HCT116 (cell line): ENCODE measurements at regions not wholly inside any gene's neighbourhood (a gene's known extent, or its start where the extent isn't known, plus 50 kb on each side); places are given as distances from the start of the nearest gene placed in this dataset.

ENCODE experiments used
- CEBPB ChIP-seq: IDR thresholded peaks from 2 replicates; pipeline ENCODE4 v1.6.1; 2012; ENCODE audit warnings: low read depth
- CTCF ChIP-seq, 3 experiments: fragments of 200-600 bp in 1 of 3; sonication (generic) in 1 of 3; IDR thresholded peaks in 2 of 3; conservative IDR thresholded peaks in 1 of 3; 2 replicates each; pipeline ENCODE4 v1.5.1; 2012 to 2017; ENCODE audit warnings: low read depth in 2 of 3, low read length in 2 of 3, antibody characterized with exemption in 1 of 3, borderline replicate concordance in 1 of 3, control low read depth in 1 of 3, mild to moderate bottlenecking in 1 of 3, mixed read lengths in 1 of 3, mixed run types in 1 of 3, moderate library complexity in 1 of 3; ENCODE audit not compliant: insufficient read depth in 1 of 3
- JUND ChIP-seq: IDR thresholded peaks from 2 replicates; pipeline ENCODE4 v1.6.1; 2012
- POLR2A ChIP-seq: IDR thresholded peaks from 2 replicates; pipeline ENCODE4 v1.7.0; 2011; ENCODE audit warnings: borderline replicate concordance; ENCODE audit not compliant: insufficient read depth, insufficient read length; ENCODE audit errors: extremely low read depth
- POLR2AphosphoS5 ChIP-seq: IDR thresholded peaks from 2 replicates; pipeline ENCODE4 v1.6.1; 2011; ENCODE audit warnings: mild to moderate bottlenecking, low read depth, low read length, moderate library complexity
- RAD21 ChIP-seq: IDR thresholded peaks from 2 replicates; pipeline ENCODE4 v1.6.1; 2012; ENCODE audit warnings: low read depth, mild to moderate bottlenecking
- REST ChIP-seq: IDR thresholded peaks from 2 replicates; pipeline ENCODE4 v1.6.1; 2012; ENCODE audit warnings: low read depth
- SRF ChIP-seq: IDR thresholded peaks from 2 replicates; pipeline ENCODE4 v1.6.1; 2012; ENCODE audit warnings: low read depth
- ZFX ChIP-seq: fragments of 450-650 bp; IDR thresholded peaks from 2 replicates; pipeline ENCODE4 v1.6.1; 2017

DNA sequence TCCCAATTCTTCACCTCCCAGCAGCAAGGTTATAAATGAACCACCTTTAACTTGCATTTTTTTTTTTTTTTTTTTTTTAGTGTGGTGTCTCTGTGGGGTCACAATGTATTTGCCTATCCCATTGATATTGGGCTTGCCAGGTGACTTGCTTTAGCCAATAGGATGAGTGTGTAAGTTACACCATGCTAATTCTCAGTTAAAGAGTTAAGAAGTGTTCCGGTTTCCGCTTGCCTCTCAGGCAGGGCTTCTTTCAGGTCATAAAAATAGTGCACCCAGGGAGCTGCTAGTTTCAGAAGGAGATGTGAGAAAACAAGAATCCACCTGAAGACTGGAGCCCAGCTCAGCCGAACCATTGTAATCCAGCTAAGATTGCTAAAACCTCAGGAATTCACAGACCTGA is 84.2 kb upstream of the PTPRD start:
- TF ChIP-seq POLR2A (no peak), POLR2AphosphoS5 (no peak), CTCF (IDR thresholded peaks at IDR 0.05 in 2 of 3, conservative IDR thresholded peaks at IDR 0.05 in 1 of 3; ENCODE audit: borderline replicate concordance in 1 of 3, insufficient read depth in 1 of 3, low read depth in 2 of 3, low read length in 2 of 3) (no peak), RAD21 (no peak), CEBPB (no peak), JUND (no peak), REST (no peak), SRF (no peak), ZFX (no peak)
